ENCODE measurements at regions not wholly inside any gene's neighbourhood (a gene's known extent, or its start where the extent isn't known, plus 50 kb on each side); places are given as distances from the start of the nearest gene placed in this dataset.

GRCh38 chr18:2102022-2102421, 469.3 kb downstream of the METTL4 start:
- DNase-seq: no peak

- no peak for DNase-seq
These were observed 468.0 kb downstream of the METTL4 start for GRCh38 chr18:2103299-2103698.

- peak in 19 of 56 donors; percentile 2 to 63 (median 7) for DNase-seq
These were observed 466.5 kb downstream of the METTL4 start for GRCh38 chr18:2104620-2105462.

GRCh38 chr18:2108591-2108990, 462.7 kb downstream of the METTL4 start:
- no peak for DNase-seq

GRCh38 chr18:2111456-2111855, 459.8 kb downstream of the METTL4 start:
- no peak for DNase-seq

- no peak for DNase-seq
These were observed 458.8 kb downstream of the METTL4 start for GRCh38 chr18:2112435-2113045.

GRCh38 chr18:2114289-2114688, 457.0 kb downstream of the METTL4 start:
- DNase-seq: no peak

- DNase-seq: no peak
These were observed 456.5 kb downstream of the METTL4 start for GRCh38 chr18:2114765-2115164.

- DNase-seq: no peak
These were observed 450.1 kb downstream of the METTL4 start for GRCh38 chr18:2121224-2121623.

GRCh38 chr18:2123077-2123476, 448.2 kb downstream of the METTL4 start:
- DNase-seq: no peak

GRCh38 chr18:2134364-2134763, 436.9 kb downstream of the METTL4 start:
- DNase-seq: no peak

- no peak for DNase-seq
These were observed 436.0 kb downstream of the METTL4 start for GRCh38 chr18:2135309-2135708.

GRCh38 chr18:2138552-2138951, 432.8 kb downstream of the METTL4 start:
- no peak for DNase-seq

GRCh38 chr18:2139691-2140090, 431.6 kb downstream of the METTL4 start:
- peak in 1 of 56 donors; percentile 21 for DNase-seq

- DNase-seq: no peak
These were observed 427.7 kb downstream of the METTL4 start for GRCh38 chr18:2143636-2144035.

- no peak for DNase-seq
These were observed 426.5 kb downstream of the METTL4 start for GRCh38 chr18:2144811-2145210.

GRCh38 chr18:2146092-2146491, 425.2 kb downstream of the METTL4 start:
- no peak for DNase-seq

- no peak for DNase-seq
These were observed 424.6 kb downstream of the METTL4 start for GRCh38 chr18:2146754-2147153.

- DNase-seq: no peak
These were observed 423.7 kb downstream of the METTL4 start for GRCh38 chr18:2147476-2148230.

- DNase-seq: no peak
These were observed 422.5 kb downstream of the METTL4 start for GRCh38 chr18:2148823-2149222.

GRCh38 chr18:2150566-2150965, 420.7 kb downstream of the METTL4 start:
- no peak for DNase-seq

GRCh38 chr18:2154278-2154677, 417.0 kb downstream of the METTL4 start:
- DNase-seq: no peak
